Activated CD8-positive, alpha-beta T cell treated with anti-CD3 and anti-CD28 coated beads for 36 hours (primary cell): ENCODE measurements at regions not wholly inside any gene's neighbourhood (a gene's known extent, or its start where the extent isn't known, plus 50 kb on each side); places are given as distances from the start of the nearest gene placed in this dataset.

Experiments used
- ATAC-seq: fragments of 200-7000 bp; cut with Tn5 transposase; one replicate; pipeline ENCODE4 v1.10.0; 2021; ENCODE audit warnings: mild to moderate bottlenecking, moderate library complexity
- CTCF ChIA-PET: fragments of 350-600 bp; sonication (Branson Sonifier 250); formaldehyde crosslinking; loops from one replicate; lab custom pipeline; 2021; ENCODE audit warnings: antibody characterized with exemption; lab: Charles Lee
- POLR2A ChIA-PET: fragments of 350-600 bp; sonication (Branson Sonifier 250); formaldehyde crosslinking; loops from one replicate; lab custom pipeline; 2021; ENCODE audit warnings: antibody characterized with exemption; lab: Charles Lee
- DNase-seq: peaks from one replicate; pipeline ENCODE4 v3.0.0-alpha.2; 2020
- H3K27ac Mint-ChIP-seq: one replicate; pipeline ENCODE4 v1.8.0; 2021; ENCODE audit warnings: mild to moderate bottlenecking, mixed read lengths
- H3K27me3 Mint-ChIP-seq: one replicate; pipeline ENCODE4 v1.8.0; 2021; ENCODE audit warnings: mixed read lengths
- H3K36me3 Mint-ChIP-seq: one replicate; pipeline ENCODE4 v1.8.0; 2021; ENCODE audit warnings: low read depth, mixed read lengths
- H3K4me1 Mint-ChIP-seq: one replicate; pipeline ENCODE4 v1.8.0; 2021; ENCODE audit warnings: low read depth, mixed read lengths
- H3K4me3 Mint-ChIP-seq: one replicate; pipeline ENCODE4 v1.8.0; 2021; ENCODE audit warnings: mild to moderate bottlenecking, moderate library complexity, mixed read lengths
- H3K9me3 Mint-ChIP-seq: one replicate; pipeline ENCODE4 v1.8.0; 2021; ENCODE audit warnings: mixed read lengths
- CTCF ChIP-seq: fragments of 200-600 bp; IDR thresholded peaks from one replicate; pipeline ENCODE4 v1.8.0; 2022; ENCODE audit warnings: antibody characterized with exemption, mild to moderate bottlenecking
- intact Hi-C: fragments of 100-400 bp; cut with micrococcal nuclease; formaldehyde crosslinking; loops from one replicate; pipeline ENCODE4 v1.10.0; 2022

- H3K27ac Mint-ChIP-seq: no peak overlapping the region
- H3K9me3 Mint-ChIP-seq: no peaks in the 10 kb centered on the region
- H3K36me3 Mint-ChIP-seq: no peaks in the 10 kb centered on the region
- no peak for ATAC-seq
- peaks cover 5% of the 10 kb centered on the region for H3K27me3 Mint-ChIP-seq
- no peak for DNase-seq
- no peak overlapping the region for H3K4me3 Mint-ChIP-seq
- POLR2A ChIA-PET: no interaction called here
- intact Hi-C loops: no loop called here
- no peaks in the 10 kb centered on the region for H3K4me1 Mint-ChIP-seq
- CTCF ChIA-PET: no interaction called here
- no peak for TF ChIP-seq CTCF
These were observed 267.6 kb downstream of the PLPP3 start for GRCh38 chr1:56311766-56312165.

- intact Hi-C loops: no loop called here
- no peak overlapping the region for H3K27ac Mint-ChIP-seq
- ATAC-seq (no peak), DNase-seq (no peak)
- ChIA-PET CTCF (no interaction called here), POLR2A (no interaction called here)
- H3K27me3 Mint-ChIP-seq: peaks cover 5% of the 10 kb centered on the region
- TF ChIP-seq CTCF: no peak
- H3K4me3 Mint-ChIP-seq: no peak overlapping the region
- H3K36me3 Mint-ChIP-seq: no peaks in the 10 kb centered on the region
- H3K4me1 Mint-ChIP-seq: no peaks in the 10 kb centered on the region
- no peaks in the 10 kb centered on the region for H3K9me3 Mint-ChIP-seq
These were observed 268.4 kb downstream of the PLPP3 start for GRCh38 chr1:56310945-56311344.

- CTCF ChIA-PET: interaction anchor here (1.3 kb wide), 1 partner anchor 8 kb away, joined by 3 read pairs; no protein-coding TSS in a partner anchor
- Mint-ChIP-seq H3K27me3 (peaks cover 5% of the 10 kb centered on the region), H3K4me1 (no peaks in the 10 kb centered on the region), H3K9me3 (no peaks in the 10 kb centered on the region), H3K4me3 (no peak overlapping the region), H3K36me3 (no peaks in the 10 kb centered on the region), H3K27ac (no peak overlapping the region)
- POLR2A ChIA-PET: no interaction called here
- ATAC-seq: no peak
- intact Hi-C loops: no loop called here
- DNase-seq: no peak
- no peak for TF ChIP-seq CTCF
These were observed 270.3 kb downstream of the PLPP3 start for GRCh38 chr1:56309065-56309464.

- ATAC-seq (no peak), DNase-seq (no peak)
- Mint-ChIP-seq H3K4me1 (no peaks in the 10 kb centered on the region), H3K27me3 (no peaks in the 10 kb centered on the region), H3K4me3 (no peak overlapping the region), H3K27ac (no peak overlapping the region), H3K9me3 (no peaks in the 10 kb centered on the region), H3K36me3 (no peaks in the 10 kb centered on the region)
- intact Hi-C loops: no loop called here
- CTCF ChIA-PET: no interaction called here
- TF ChIP-seq CTCF: no peak
- POLR2A ChIA-PET: no interaction called here
These were observed 274.4 kb downstream of the PLPP3 start for GRCh38 chr1:56304975-56305374.

GRCh38 chr1:56303805-56304204, 275.6 kb downstream of the PLPP3 start:
- ChIA-PET CTCF (no interaction called here), POLR2A (interaction anchor here (0.6 kb wide), 1 partner anchor 10 kb away, joined by 3 read pairs; no protein-coding TSS in a partner anchor)
- Mint-ChIP-seq H3K27me3 (no peaks in the 10 kb centered on the region), H3K4me1 (no peaks in the 10 kb centered on the region), H3K27ac (no peak overlapping the region), H3K9me3 (no peaks in the 10 kb centered on the region), H3K36me3 (no peaks in the 10 kb centered on the region), H3K4me3 (no peak overlapping the region)
- TF ChIP-seq CTCF: no peak
- intact Hi-C loops: no loop called here
- no peak for ATAC-seq
- no peak for DNase-seq
